Right hindlimb (tissue), 1 donor: ENCODE measurements at regions not wholly inside any gene's neighbourhood (a gene's known extent, or its start where the extent isn't known, plus 50 kb on each side); places are given as distances from the start of the nearest gene placed in this dataset.

Source experiments
- DNase-seq: peaks from one replicate; pipeline ENCODE4 v3.0.0-alpha.2; 2018

DNA sequence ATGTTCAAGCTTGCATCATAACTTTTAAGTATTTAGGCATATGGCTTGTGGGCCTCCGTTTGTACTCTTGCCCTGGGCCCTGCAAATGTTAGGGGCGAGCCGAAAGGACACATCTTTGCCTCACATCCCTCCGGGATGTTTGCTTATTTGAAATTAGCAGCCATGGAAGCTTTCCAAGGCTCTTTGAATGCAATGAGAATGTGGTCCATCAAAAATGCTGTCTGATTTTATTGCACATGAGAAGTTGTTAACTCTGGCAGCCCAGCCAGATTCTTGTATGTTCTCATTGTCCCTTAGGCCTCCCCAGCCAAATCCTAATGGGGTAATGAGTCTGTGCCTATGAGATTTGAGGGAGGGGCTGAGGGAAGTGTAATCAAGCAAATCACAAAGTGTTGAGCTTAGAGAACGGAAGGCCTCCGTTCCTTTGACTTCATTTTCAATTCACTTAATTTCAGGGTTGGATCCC is 261.2 kb upstream of the MARCKS start:
- DNase-seq: peak; percentile 86

DNA sequence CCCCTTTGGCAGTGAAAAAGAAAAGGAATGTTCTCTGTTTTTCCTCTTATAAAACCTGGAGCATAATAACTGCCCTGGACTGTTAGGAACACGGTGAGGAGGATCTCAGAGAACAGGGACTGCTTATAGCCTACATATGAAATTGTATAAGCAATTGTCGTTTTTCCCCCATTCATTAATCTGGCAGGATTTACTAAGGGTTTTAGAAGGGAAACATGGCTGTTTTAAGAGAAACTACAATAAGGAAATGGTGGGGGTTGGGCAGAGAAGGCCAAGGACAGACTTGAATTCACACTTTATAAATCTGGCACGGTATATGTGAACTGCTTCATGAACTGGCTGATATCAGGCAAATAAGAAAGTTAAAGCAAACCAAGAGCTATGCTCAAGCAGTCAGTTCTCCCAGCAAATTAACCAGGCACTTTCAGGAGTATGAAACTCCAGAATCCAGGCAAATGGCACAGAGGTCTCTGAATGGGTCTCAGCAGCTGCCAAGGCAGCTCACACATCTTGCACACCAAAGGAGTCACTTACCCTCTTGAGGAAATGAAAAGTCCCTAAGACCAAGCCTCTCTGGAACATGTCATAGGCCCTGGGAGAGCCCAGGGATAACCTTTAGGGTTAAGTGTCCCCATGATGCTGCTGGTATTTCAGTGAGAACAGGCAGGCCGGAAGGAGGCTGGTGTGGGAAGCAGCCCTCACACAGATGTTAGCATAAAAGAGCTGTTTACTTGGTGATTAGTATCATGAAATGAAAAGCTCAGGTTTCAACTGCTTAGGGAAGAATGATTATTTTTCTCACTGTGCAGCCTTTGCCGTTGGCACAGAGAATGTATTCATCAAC is 260.5 kb upstream of the MARCKS start:
- DNase-seq: peak; percentile 46

GRCh38 chr6:113597231-113597583 is 259.9 kb upstream of the MARCKS start:
- no peak for DNase-seq

DNA sequence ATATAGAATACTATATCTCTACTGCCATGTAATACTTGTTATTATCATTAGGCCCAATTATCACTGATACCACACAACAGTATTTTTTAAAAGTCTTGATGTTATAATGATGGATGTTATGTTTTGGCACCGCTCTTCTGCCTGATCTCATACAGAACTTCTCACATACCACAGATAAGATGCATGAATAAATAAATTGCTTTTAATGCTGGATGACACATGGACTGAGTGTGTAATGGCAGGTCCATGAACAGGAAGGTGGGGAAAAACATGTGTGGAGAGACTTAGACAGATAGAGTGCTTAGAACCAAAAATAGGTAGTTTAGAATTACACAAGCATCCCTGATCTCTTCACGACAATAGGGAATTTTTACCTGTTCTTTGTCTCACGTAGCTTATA is 258.4 kb upstream of the MARCKS start:
- DNase-seq: no peak

DNA sequence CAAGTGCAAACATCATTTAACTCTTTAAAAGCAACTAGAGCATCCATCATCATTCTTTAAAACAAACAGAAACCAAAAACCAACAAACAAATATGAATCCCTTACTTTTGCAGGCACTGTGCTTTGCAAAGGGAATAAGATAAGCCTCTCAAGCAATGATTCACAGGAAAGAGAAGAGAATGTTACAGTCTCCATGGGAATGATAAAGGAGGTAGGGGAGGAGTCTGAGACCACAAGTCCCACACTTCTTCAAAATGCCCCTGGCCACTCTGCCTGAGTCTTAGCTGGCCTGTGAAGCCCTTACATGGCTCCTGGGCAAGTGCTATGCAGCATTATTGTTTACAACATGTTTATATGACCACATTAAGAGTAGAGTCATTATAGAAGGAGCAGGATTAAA is 257.7 kb upstream of the MARCKS start:
- no peak for DNase-seq

- DNase-seq: no peak
These were observed 256.4 kb upstream of the MARCKS start for GRCh38 chr6:113600551-113601339.

DNA sequence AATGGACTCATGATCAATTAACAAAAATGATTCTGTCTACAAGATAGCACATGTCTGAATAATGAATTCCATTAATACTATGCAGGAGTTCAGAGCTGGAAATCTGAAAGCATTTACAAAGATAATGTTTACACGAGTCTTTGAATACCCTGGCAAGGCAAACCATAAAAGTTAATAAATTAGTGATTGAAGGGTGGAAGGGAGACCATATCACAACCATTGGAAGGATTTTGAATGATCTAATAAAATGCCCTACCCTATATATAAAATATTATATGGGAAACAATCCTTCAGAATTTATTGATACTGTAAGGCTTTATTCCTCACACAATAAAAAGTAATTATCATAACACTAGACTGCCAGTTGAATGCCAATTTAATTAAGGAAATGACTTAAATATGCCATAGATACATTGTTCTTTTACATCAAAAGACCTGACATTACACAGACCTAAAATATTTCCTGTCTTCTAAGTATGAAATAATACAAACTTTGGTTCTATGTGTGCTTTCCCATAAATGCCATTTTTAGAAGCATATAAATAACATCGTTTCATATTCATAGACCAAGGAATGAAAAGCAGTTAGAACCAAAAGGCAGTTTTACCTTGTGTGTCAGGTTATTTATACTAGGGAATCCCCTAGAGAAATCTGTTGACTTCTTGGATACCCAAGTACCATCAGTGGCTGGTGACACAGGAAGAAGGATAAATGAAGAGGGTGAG is 249.2 kb upstream of the MARCKS start:
- no peak for DNase-seq

DNA sequence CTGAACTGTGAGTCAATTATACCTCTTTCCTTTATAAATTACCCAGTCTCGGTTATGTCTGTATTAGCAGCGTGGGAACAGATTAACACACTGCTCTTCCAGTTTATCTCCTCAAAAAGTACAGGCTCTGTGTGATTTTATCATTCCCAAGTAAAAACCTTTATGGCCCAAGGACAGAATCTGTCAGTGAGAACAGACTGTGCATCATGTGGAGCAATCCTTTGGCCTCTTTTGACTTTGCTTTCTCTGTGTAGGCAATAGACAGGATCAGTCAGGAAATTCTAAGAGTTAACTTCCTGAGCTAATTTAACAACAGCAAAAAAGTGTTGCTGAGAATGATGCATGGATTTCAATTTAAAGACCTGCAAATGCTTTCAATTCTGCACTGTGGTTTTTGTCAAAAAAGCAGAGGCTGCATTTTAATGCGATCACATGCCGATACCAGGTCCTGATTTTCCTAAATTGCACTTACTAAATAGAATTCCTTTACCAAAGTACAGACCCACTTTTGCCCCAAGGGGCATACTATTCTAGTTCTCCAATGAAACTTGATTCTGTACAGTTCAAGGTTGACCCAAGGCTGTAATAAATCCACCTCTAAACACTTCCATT is 246.7 kb upstream of the MARCKS start:
- DNase-seq: no peak

DNA sequence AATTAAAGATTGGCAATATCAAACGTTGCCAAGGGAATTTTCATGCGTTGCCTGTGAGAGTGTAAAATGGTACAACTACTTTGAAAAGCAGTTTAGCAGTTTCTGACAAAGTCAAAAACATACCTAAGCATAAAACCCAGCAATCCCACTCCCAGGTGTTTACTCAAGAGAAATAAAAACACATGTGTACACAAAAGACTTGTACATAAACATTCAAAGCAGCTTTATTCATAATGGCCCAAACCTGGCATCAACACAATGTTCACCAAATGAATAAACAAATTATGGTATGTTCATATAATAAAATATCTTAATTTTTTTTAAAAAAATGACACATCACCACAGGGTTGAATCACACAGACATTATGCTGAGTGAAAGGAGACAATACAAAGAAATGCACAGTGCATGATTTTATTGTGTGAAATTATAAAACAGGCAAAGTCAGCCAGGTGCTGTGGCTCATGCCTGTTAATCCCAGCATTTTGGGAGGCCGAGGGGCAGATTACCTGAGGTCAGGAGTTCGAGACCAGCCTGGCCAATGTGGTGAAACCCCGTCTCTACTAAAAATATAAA is 240.4 kb upstream of the MARCKS start:
- DNase-seq: no peak

GRCh38 chr6:113619077-113619476 is 238.1 kb upstream of the MARCKS start:
- DNase-seq: no peak

DNA sequence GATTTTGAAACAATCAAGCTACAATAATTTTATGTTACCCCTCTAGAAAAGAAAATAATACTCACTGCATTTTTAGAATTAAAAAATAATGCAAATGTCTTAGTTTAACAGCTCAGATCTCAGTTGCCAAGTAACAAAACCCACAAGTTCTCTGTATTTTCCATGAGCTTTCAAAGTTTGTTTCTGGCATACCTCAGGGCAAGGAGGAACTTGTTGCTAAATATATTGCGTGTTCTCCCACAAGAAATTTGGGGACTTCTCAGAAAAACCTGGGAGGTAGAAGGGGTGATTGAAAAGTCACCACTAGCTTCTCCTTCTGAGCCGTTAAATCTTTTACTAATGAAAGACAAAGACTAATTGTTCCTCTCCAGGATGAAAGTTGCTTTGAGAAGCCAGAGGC is 236.8 kb upstream of the MARCKS start:
- DNase-seq: no peak

GRCh38 chr6:113622254-113622653 is 234.9 kb upstream of the MARCKS start:
- DNase-seq: no peak

DNA sequence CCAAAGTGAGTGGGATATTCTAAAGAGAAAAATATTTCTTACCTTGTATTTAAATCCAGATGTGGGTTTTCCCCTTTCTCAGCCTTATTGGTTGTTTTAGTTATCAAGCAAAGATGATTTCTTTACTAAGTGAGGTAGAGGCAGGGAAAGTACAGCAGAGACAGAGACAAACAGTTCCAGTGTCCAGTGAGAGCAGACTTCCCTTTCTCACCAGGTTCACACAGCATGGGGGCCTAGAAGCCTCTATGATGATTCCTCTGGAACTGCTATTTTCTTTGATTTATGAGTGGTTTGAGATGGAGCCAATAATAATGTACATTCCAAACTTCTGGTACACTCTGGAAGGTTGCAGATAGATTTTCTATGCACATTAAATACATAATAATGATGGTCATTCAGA is 234.0 kb upstream of the MARCKS start:
- no peak for DNase-seq

DNA sequence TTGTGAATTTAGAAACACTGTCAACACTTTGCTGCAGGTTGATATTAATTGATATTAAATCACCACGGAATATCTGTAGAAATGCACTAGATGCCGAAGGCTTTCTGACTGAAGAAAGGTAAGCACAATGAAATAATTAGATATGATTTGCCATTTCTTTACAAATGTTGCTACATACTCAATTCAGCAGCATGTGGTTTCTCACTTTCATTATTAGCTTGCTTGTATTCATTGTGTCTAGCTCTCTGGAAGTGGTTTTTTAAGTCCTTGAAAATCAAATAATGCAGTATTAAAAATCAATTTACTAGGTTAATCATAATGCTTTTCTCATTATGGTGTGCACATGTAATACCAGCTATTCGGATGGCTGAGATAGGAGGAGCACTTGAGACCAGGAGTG is 231.3 kb upstream of the MARCKS start:
- no peak for DNase-seq

DNA sequence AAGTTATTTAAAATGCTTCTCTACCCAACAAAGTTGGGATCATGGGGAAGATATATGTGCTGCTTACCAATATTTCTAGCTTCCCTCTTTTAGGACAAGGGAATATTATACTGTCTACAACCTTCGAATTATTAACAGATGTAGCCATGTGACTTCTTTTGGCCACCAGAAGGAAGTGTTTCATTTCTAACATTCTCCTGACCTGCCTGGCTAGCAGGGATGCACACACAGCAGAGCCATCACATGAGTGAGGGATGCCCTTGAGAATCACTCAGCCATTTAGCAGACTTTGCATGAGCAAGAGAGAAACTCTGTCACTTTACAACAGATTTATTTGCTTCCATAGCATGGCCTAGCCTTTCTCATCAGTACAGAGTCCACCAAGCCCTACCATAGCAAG is 230.7 kb upstream of the MARCKS start:
- DNase-seq: no peak

DNA sequence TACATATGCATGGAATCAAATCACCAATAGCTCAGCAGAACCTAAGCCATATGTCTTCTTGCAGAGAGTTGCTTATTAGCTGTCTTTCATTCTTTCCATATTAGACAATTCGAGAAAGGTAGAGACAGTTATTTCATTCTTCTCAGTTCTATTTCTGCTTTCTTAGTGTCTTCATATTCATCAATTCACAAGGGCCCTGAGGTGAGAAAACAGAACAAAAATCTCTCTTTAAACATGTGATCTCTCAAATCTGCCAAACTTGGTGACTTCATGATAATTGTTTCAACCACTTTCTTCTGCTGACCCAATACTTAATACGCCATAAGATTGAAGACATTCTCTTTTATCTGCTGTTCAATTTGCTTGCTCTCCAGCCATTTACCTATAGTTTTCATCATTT is 229.7 kb upstream of the MARCKS start:
- no peak for DNase-seq

DNA sequence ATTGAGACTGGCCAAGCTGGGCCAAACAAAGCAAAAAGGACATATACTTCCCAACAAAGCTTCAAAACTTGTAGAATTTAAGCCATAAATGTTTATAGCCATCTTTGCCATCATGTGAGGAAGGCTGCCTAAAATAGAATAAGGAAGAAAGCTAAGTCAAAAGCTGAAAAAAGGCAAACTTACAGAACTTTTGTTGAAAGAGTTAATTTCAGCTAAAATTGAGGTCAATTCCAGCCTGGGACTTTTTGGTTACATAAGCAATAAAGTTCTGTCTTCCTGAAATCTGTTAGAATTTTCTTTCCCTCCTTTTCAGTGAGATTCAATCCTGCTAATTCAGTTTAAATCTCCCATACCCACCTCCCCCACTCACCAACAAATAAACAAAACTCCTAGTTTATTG is 227.9 kb upstream of the MARCKS start:
- no peak for DNase-seq

GRCh38 chr6:113629975-113630737 is 227.0 kb upstream of the MARCKS start:
- DNase-seq: no peak

DNA sequence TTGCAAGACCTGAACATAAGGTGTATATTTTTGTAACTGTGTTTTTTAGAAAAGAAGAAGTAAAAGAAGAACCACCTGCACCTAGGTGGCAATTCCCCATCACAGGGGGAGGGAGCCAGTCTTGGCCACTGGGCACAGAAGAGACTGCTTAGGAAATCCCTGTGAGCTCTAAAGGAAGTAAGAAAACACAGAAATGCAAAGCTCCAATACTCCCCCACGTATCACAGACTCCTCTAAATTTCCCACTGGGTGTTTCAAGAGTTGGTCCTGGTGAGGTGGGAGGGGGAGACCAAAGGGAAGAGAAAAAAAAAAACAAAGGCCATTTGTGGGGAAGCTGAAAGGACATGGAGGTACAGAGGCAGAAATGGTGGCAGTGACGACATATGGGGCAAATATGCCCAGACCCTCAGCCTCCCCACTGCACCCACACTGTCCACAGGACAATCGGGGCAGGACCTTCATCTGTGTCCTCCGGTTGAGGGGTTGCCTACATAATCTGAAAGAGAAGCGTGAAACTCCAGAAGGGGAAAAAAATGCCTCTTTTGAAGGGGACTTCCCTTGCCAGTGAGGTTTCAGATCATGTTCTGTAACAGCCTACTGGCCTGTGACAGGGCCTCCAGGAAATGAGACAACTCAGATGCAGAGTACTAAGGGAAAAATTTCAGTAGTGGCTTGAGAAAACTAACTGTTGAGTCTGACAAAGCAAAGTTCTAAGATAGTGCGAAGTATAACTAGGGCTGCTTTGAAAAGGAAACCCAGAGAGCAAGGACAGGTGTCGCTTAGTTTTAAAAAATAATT is 226.2 kb upstream of the MARCKS start:
- DNase-seq: no peak

DNA sequence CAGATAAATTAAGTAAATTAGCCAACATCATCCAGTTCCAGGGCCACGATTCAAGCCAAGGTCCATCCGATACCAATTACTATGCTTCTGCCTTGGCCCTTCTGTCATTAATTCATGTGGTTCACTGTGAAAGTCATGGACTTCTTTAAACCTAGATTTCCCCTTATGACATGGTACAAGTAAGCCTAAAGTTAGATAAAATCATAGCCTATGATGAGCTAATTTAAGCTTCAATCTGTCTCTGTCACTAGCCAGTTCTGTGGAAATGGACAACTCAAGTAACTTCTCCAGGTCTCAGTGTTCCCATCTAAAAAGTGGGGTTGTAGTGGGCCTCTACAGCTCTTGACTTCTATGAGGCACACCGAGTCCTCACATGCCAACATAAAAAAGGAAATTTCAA is 225.5 kb upstream of the MARCKS start:
- no peak for DNase-seq

DNA sequence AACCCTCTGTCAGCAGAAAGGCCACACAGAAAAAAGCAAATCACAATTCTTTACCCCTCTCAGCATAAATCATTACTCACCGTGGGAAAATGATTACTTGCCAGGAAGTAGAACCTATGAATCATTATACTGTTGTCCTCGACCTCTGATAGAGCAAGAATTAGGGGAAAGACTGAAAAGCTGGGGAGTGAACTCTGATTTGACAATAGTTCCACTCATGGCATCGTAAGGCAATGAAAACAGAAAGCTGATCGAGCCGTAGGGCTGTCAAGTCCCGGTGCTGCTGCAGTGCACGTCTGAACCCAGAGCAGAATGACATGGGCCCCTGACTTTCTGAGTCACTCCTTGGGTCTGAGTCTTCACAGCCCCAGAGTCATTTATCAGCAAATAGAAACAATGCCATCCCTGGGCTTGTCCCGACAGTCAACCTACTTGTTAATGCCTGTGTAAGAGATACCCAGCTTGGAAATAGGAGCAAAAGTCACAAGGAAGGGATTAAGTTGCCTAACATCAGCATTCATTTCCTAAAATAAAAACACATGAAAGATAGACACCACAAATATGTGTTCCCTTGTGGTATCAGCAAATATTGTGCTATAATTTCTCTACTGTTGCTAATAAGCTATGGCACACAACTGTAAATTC is 224.8 kb upstream of the MARCKS start:
- peak; percentile 44 for DNase-seq
